ENCODE measurements at regions not wholly inside any gene's neighbourhood (a gene's known extent, or its start where the extent isn't known, plus 50 kb on each side); places are given as distances from the start of the nearest gene placed in this dataset.

DNA sequence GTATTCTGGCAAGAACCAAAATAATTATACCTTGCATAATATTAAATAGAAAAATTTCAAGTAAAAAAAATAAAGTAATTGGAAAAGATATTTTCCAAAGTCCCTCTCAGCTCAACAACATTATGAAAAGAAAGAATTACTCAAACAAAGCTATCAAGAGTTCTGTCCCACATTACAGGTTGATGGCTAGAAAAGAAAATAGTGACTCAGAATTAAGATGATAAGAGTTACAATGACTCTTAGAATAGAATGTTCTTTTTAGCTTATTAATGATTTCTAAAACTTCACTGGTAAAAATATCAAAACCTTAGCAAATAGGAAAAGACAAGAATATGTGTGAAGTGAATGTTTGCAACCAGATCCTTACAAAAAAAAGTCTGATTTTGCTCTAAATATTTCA lies 312.5 kb upstream of the PDGFD start:
- Histone ChIP-seq H3K36me3 (ENCODE audit: control insufficient read depth in 2 of 4, insufficient read depth in 4 of 4, low read length in 3 of 4) (no peaks in the 10 kb centered on the region), H3K23ac (ENCODE audit: insufficient read length) (no peak overlapping the region), H4K5ac (ENCODE audit: insufficient read length, low read depth, low read length) (no peak overlapping the region), H3K9me3 (ENCODE audit: insufficient read depth in 2 of 2, low read depth in 1 of 2, low read length in 1 of 2) (no peaks in the 10 kb centered on the region), H2BK120ac (replicated peaks; ENCODE audit: low read depth, low read length) (no peak overlapping the region), H3K27me3 (replicated peaks in 1 of 4; ENCODE audit: control insufficient read depth in 3 of 4, extremely low read depth in 1 of 4, insufficient read depth in 3 of 4, low read length in 3 of 4) (no peaks in the 10 kb centered on the region), H4K91ac (replicated peaks; ENCODE audit: insufficient read length, low read length) (no peak overlapping the region), H4K20me1 (replicated peaks in 1 of 2; ENCODE audit: control insufficient read depth in 1 of 2, insufficient read depth in 2 of 2, low read length in 2 of 2) (no peaks in the 10 kb centered on the region), H2AK5ac (ENCODE audit: low read depth, low read length) (no peak overlapping the region), H3K4me2 (ENCODE audit: insufficient read depth in 1 of 2, low read depth in 2 of 2, low read length in 2 of 2) (no peak overlapping the region), H3K56ac (replicated peaks; ENCODE audit: insufficient read length, low read depth, low read length) (no peak overlapping the region), H3K4ac (replicated peaks; ENCODE audit: insufficient read length, low read depth, low read length) (no peak overlapping the region), H4K8ac (ENCODE audit: extremely low read depth, insufficient read depth, low read length) (no peak overlapping the region), H2BK20ac (ENCODE audit: low read length) (no peak overlapping the region), H3K23me2 (ENCODE audit: low read depth, low read length) (no peaks in the 10 kb centered on the region), H3K18ac (ENCODE audit: extremely low read depth, low read length) (no peak overlapping the region), H3K27ac (ENCODE audit: low read depth, low read length) (no peak overlapping the region), H2BK15ac (ENCODE audit: low read length) (no peak overlapping the region), H3K4me3 (ENCODE audit: extremely low read depth in 1 of 4, insufficient read depth in 2 of 4, low read depth in 3 of 4, low read length in 4 of 4) (no peak overlapping the region), H3K9ac (replicated peaks in 1 of 4; ENCODE audit: extremely low read depth in 1 of 4, low read depth in 3 of 4, low read length in 3 of 4) (no peak overlapping the region), H3K14ac (ENCODE audit: insufficient read length) (no peak overlapping the region), H3K79me1 (ENCODE audit: low read depth, low read length) (no peaks in the 10 kb centered on the region), H3K4me1 (replicated peaks in 1 of 4; ENCODE audit: control insufficient read depth in 3 of 4, insufficient read depth in 4 of 4, low read length in 3 of 4) (no peaks in the 10 kb centered on the region), H2BK5ac (ENCODE audit: low read depth, low read length) (no peak overlapping the region), H3K79me2 (ENCODE audit: control insufficient read depth in 1 of 2, insufficient read depth in 2 of 2, low read length in 2 of 2) (no peaks in the 10 kb centered on the region), H2BK12ac (ENCODE audit: low read depth, low read length) (no peak overlapping the region), H2AFZ (ENCODE audit: low read length) (no peak overlapping the region)
- POLR2A ChIA-PET (ENCODE audit: partially characterized antibody), result no interaction called here
- FAIRE-seq (no peak), DNase-seq (ENCODE audit: low read depth in 1 of 2, low spot score in 2 of 2) (no peak)
- CTCF ChIA-PET (ENCODE audit: partially characterized antibody), result interaction anchor here (1.0 kb wide), 1 partner anchor 145 kb away, joined by 3 read pairs; no protein-coding TSS in a partner anchor
- TF ChIP-seq POLR2AphosphoS5 (IDR thresholded peaks at IDR 0.05; ENCODE audit: low read depth, low read length), result no peak
- TF ChIP-seq RBBP5 (IDR thresholded peaks at IDR 0.05; ENCODE audit: borderline replicate concordance, low read depth, low read length), result no peak
- no peak for TF ChIP-seq SIRT6 (IDR thresholded peaks at IDR 0.05; ENCODE audit: low read length)
- no peak for TF ChIP-seq GTF2F1 (IDR thresholded peaks at IDR 0.05; ENCODE audit: borderline replicate concordance, low read depth, low read length)
- TF ChIP-seq TCF12 (IDR thresholded peaks at IDR 0.05; ENCODE audit: low read depth, low read length), result no peak
- no peak for TF ChIP-seq PHF8 (conservative IDR thresholded peaks at IDR 0.05; ENCODE audit: low read depth, low read length)
- no peak for TF ChIP-seq KDM5A (IDR thresholded peaks at IDR 0.05; ENCODE audit: low read length)
- TF ChIP-seq RFX5 (IDR thresholded peaks at IDR 0.05; ENCODE audit: borderline replicate concordance, low read depth, low read length), result no peak
- no peak for TF ChIP-seq HDAC6 (IDR thresholded peaks at IDR 0.05; ENCODE audit: low read depth, low read length)
- TF ChIP-seq BACH1 (IDR thresholded peaks at IDR 0.05; ENCODE audit: low read length), result no peak
- no peak for TF ChIP-seq POU5F1 (IDR thresholded peaks at IDR 0.05; ENCODE audit: low read depth, low read length)
- TF ChIP-seq, protein P1, sequence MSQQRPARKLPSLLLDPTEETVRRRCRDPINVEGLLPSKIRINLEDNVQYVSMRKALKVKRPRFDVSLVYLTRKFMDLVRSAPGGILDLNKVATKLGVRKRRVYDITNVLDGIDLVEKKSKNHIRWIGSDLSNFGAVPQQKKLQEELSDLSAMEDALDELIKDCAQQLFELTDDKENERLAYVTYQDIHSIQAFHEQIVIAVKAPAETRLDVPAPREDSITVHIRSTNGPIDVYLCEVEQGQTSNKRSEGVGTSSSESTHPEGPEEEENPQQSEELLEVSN (IDR thresholded peaks at IDR 0.05), result no peak
- no peak for TF ChIP-seq EP300 (IDR thresholded peaks at IDR 0.05; ENCODE audit: borderline replicate concordance in 1 of 2, low read depth in 2 of 2, low read length in 2 of 2)
- TF ChIP-seq, protein P2, sequence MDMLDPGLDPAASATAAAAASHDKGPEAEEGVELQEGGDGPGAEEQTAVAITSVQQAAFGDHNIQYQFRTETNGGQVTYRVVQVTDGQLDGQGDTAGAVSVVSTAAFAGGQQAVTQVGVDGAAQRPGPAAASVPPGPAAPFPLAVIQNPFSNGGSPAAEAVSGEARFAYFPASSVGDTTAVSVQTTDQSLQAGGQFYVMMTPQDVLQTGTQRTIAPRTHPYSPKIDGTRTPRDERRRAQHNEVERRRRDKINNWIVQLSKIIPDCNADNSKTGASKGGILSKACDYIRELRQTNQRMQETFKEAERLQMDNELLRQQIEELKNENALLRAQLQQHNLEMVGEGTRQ (IDR thresholded peaks at IDR 0.05; ENCODE audit: low read length), result no peak
- no peak for TF ChIP-seq TAF1 (IDR thresholded peaks at IDR 0.05; ENCODE audit: low read depth, low read length)

Data from H1 (cell line).